DMS153 treated with DMSO at 0.1 percent for 48 hours (cell line): ENCODE measurements at regions not wholly inside any gene's neighbourhood (a gene's known extent, or its start where the extent isn't known, plus 50 kb on each side); places are given as distances from the start of the nearest gene placed in this dataset.

Experiments
- DNase-seq: peaks from one replicate; lab custom pipeline; 2025; ENCODE audit not compliant: unreplicated experiment; lab: John Stamatoyannopoulos, UW

DNA sequence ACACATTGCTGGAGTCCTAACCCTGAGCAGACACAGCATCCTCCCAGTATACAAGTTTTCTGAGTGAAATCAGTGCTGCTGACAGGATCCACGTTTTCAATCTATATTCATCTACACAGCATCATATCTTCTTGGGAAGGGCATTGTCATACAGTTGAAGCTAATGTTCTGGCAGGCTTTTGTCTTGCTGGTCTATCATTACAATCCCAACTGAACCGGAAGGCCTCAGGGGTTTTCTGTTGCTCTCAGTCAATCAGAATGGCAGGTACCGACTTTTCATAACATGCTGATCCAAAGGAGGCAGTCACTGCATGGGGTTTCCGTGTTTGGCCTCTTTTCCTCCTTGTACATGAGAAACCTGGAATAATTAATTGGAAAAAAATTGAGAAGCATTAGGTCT, 2118.8 kb upstream of the WWC1 start:
- DNase-seq = no peak

- DNase-seq = no peak
Measured at GRCh38 chr5:166178411-166179080, 2112.9 kb upstream of the WWC1 start.

GRCh38 chr5:166185185-166185584, 2106.3 kb upstream of the WWC1 start:
- no peak for DNase-seq

DNA sequence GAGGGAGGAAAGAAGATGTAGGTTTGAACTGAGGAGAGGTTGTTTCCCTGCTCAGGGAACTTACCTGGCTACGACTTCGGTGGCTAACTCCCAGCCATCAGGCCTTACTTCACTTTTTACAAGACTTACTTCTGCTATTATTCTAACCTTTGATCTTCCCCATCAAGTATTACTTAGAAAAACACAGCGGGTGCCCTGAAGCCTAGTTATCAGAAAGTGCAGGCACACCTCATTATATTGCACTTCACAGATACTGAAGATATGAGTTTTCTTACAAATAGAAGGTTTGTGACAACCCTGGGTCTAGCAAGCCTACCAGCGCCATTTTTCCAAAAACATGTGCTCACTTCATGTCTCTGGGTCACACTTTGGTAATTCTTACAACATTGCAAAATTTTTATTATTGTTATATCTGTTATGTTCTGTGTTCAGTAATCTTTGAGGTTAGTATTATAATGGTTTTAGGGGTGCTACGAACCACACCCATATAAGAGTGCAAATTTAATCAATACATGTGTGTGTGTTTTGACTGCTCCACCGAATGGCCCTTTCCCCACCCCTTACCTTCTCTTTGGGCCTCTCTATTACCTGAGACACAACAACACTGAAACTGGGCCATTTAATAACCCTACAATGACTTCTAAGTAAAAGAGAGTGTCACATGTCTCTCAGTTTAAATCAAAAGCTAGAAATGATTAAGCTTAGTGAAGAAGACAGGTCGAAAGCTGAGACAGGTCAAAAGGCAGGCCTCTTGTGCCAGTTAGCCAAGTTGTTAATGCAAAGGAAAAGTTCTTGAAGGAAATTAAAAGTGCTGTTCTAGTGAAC, 2102.7 kb upstream of the WWC1 start:
- no peak for DNase-seq

- DNase-seq = no peak
Measured at GRCh38 chr5:166192696-166193095, 2098.7 kb upstream of the WWC1 start.

- no peak for DNase-seq
Measured at GRCh38 chr5:166195981-166196380, 2095.5 kb upstream of the WWC1 start.

DNA sequence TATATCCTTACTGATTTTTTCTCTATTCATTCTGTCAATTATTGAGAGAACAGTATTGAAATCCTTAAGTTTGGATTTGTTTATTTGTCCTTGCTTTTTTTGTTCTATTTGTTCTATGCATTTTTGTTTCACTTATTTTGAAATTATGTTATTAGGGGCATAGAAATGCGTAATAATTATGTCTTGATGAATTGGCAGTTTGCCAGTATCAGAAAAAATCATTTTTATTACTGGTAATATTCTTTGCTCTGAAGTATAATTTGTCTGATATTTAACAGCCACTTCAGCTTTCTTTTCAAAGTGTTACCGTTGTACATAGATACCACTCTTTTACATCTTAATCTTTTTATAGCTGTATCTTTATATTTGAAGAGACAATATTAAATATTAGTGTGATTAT, 2090.9 kb upstream of the WWC1 start:
- DNase-seq = no peak

- DNase-seq = no peak
Measured at GRCh38 chr5:166211640-166212039, 2079.8 kb upstream of the WWC1 start.

- no peak for DNase-seq
Measured at GRCh38 chr5:166236327-166236726, 2055.1 kb upstream of the WWC1 start.

DNA sequence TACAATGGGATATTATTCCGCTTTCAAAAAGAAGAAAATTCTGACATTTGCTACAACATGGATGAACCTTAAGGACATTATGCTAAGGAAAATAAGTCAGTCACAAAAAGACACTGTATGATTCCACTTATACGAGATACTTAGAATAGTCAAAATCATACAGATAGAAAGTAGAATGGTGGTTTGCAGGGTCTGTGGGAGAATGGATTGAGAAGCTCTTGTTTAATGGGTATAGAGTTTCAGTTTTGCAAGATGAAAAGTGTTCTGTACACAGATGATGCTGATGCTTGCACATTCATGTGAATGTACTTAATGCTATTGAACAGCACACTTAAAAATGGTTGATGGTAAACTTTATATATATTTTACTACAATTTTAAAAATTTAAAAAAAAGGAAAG, 2050.7 kb upstream of the WWC1 start:
- no peak for DNase-seq

DNA sequence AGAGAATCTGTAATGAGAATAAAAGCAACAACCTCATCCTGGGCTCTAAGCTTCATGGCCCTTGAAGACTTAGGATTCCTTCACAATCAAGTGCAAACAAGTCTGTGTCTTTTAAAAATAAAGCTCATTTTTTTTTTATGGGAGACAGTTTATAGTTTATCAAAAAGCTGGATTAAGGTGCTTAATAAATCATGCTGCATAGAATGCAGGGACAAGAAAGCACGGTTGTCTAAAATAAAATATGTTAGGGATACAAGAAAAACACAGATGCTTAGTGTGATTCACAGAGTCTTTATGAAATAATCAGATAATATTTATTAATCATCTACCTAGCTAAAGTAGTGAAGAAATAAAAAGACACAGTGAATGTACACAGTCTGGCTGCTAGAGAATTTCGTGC, 2045.9 kb upstream of the WWC1 start:
- no peak for DNase-seq

DNA sequence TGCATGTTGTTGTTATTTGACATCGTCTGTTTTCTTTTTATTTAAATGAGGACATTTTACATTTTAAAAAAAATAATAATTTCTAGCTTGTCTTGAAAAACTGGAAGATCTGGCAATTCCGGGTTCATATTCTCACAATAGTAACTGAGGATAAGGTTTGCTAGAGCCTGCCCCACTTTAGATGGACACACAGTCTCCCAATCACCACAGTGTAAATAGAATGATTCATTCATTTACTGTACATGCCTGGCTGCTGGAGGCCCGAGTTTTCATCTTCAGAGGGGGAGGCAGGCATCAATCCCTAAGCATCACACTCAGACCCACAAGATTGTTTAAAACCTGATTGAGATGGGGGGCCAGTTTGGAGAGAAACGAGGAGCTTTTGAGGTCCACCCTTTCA, 2039.7 kb upstream of the WWC1 start:
- no peak for DNase-seq

- no peak for DNase-seq
Measured at GRCh38 chr5:166257661-166258060, 2033.8 kb upstream of the WWC1 start.

GRCh38 chr5:166262395-166262794, 2029.0 kb upstream of the WWC1 start:
- DNase-seq = no peak

- no peak for DNase-seq
Measured at GRCh38 chr5:166267907-166268306, 2023.5 kb upstream of the WWC1 start.

DNA sequence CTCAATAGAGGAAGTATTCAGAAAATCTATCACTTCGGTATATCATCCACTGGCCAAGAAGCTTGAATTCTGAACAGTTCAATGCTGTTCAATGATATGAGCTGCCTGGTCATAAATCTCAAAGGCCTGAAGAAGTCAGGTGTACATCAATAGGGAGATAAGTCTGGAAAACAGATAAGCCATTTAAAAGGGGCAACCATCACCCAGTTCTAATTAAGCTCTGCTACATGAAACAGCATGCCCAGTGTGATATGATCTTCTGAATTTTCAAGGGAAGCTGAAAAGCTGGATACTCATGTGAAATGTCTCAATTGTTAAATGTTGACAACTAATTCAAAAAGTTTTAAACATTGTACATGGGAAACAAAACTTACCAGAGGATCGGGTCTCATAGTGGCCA, 2020.7 kb upstream of the WWC1 start:
- no peak for DNase-seq

GRCh38 chr5:166276006-166276405, 2015.4 kb upstream of the WWC1 start:
- no peak for DNase-seq

GRCh38 chr5:166279828-166280227, 2011.6 kb upstream of the WWC1 start:
- no peak for DNase-seq

DNA sequence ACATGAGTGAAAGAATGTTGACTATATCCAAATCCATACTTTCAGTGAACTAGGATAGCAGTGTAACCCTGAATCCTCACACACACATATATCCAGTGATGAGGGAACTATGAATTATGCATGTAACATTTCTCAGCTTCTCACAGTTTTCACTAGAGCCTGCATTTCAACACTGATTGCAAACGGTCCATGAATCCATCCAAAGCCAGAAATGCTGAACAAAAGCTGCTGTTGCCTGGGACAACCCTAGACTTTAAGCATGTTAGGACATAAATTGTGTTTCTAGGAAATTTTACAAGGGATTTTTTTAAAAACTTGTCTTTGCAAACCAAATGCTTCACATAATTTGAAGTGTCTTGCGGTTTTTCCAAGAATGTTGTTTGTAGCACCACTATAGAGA, 2010.0 kb upstream of the WWC1 start:
- no peak for DNase-seq

GRCh38 chr5:166282939-166283338, 2008.5 kb upstream of the WWC1 start:
- DNase-seq = no peak

GRCh38 chr5:166285361-166285760, 2006.1 kb upstream of the WWC1 start:
- no peak for DNase-seq

GRCh38 chr5:166286832-166287231, 2004.6 kb upstream of the WWC1 start:
- DNase-seq = no peak

DNA sequence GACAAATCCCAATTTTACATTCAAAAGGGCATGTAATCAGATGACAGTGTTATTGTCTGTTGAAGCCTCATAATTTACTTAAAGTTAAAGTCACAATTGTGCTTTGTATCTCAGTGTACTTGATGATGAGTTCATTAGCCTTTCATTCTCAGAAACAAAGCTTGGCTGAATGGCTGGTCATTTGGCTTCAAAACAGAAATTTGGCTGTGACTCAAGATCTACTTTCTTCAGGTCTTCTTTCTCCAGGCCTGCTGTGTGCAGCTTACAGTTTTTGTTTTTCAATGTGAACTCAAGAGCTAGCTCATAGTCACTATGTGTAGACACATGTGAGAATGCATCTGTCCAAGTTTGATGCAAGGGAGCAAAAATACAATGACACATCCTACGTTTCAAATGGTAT, 2003.6 kb upstream of the WWC1 start:
- DNase-seq = no peak
